Stimulated activated CD4-positive, alpha-beta T cell treated with anti-CD3 and anti-CD28 coated beads, Interleukin-4, amount 100 ng/mL, for 48 hours (primary cell): ENCODE measurements at regions not wholly inside any gene's neighbourhood (a gene's known extent, or its start where the extent isn't known, plus 50 kb on each side); places are given as distances from the start of the nearest gene placed in this dataset.
"Not testable (repeated sequence)": the region's sequence is repeated elsewhere in the genome, so short reads cannot be mapped to it uniquely, and the experiment has no call there.

Experiments used
- DNase-seq, 2 donors: peaks; one replicate each; pipeline ENCODE4 v3.0.0-alpha.2; 2020; ENCODE audit warnings: low read depth in 2 of 2

- DNase-seq, result not testable (repeated sequence)
Measured at GRCh38 chr21:10366210-10366609, 155.2 kb upstream of the TPTE start.

GRCh38 chr21:10367586-10367985, 153.8 kb upstream of the TPTE start:
- not testable (repeated sequence) for DNase-seq

GRCh38 chr21:10368323-10368798, 153.0 kb upstream of the TPTE start:
- DNase-seq, result not testable (repeated sequence)

GRCh38 chr21:10369289-10369688, 152.1 kb upstream of the TPTE start:
- not testable (repeated sequence) for DNase-seq

DNA sequence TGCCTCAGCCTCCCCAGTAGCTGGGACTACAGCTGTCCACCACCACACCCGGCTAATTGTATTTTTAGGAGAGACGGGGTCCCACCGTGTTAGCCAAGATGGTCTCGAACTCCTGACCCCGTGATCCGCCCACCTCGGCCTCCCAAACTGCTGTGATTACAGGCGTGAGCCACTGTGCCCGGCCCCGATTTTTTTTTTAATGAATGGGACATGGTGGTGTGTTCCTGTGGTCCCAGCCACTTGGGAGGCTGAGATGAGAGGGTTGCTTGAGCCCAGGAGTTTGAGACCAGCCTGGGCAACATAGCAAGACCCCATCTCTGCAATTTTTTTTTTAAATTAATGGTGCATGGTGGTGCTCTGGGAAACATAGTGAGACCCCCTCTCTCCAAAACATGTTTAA, 143.6 kb upstream of the TPTE start:
- DNase-seq, result not testable (repeated sequence)

DNA sequence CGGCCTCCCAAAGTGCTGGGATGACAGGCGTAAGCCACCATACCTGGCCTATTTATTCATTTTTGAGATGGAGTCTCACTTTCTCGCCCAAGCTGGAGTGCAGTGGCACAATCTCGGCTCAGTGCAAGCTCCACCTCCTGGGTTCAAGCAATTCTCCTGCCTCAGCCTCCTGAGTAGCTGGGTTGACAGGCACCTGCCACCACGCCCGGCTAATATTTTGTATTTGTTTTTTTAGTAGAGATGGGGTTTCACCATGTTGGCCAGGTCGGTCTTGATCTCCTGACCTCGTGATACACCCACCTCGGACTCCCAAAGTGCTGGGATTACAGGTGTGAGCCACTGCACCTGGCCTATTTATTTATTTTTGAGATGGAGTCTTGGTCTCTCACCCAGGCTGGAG, 141.6 kb upstream of the TPTE start:
- not testable (repeated sequence) for DNase-seq

DNA sequence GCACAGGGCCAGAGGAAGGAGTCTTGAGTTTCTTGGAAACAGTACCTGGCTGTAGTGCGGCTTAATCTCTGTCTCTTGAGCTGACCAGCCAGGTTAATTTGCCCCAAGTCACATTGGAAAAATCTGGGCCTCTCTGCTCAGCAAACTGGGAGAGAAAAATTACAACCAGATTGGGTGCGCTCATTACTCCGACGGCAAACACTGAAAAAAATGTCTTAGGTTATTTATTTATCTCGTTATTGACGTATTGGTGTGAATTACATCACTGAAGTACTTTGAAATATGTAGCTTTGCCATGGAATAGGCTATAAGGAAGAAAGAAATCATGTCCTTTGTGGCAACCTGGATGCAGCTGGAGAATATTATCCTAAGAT, 139.7 kb upstream of the TPTE start:
- not testable (repeated sequence) for DNase-seq

DNA sequence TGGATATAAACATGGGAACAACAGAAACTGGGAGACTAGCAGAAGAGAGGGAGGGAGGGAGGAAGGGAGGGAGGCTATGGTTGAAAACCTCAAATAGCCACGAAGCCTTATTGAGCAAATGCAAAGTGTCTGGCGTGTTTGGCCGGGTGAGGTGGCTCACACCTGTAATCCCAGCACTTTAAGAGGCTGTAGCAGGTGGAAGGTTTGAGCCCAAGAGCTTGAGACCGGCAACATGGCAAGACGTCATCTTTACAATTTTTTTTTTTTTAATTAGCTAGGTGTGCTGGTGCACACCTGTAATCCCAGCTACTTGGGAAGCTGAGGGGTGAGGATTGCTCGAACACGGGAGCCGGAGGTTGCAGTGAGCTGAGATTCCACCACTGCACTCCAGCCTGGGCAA, 139.2 kb upstream of the TPTE start:
- DNase-seq, result not testable (repeated sequence)

DNA sequence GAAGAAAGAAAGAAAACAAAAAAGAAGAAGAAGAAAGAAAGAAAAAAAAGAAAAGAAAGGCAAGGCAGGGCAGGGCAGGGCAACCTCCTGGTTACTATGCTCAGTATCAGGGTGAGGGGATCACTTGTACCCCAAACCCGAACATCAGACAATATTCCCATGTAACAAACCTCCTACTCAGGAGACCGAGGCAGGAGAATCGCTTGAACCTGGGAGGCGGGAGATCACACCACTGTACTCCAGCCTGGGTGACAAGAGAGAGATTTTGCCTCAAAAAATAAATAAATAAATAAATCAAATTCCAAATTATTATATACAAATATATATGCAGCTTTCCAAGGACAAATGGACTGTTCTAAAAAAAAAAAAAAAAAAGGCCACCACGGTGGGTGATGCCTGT, 138.8 kb upstream of the TPTE start:
- not testable (repeated sequence) for DNase-seq

GRCh38 chr21:10383571-10383970, 137.8 kb upstream of the TPTE start:
- DNase-seq, result not testable (repeated sequence)

- DNase-seq, result not testable (repeated sequence)
Measured at GRCh38 chr21:10384304-10384861, 137.0 kb upstream of the TPTE start.

GRCh38 chr21:10385202-10385601, 136.2 kb upstream of the TPTE start:
- not testable (repeated sequence) for DNase-seq

DNA sequence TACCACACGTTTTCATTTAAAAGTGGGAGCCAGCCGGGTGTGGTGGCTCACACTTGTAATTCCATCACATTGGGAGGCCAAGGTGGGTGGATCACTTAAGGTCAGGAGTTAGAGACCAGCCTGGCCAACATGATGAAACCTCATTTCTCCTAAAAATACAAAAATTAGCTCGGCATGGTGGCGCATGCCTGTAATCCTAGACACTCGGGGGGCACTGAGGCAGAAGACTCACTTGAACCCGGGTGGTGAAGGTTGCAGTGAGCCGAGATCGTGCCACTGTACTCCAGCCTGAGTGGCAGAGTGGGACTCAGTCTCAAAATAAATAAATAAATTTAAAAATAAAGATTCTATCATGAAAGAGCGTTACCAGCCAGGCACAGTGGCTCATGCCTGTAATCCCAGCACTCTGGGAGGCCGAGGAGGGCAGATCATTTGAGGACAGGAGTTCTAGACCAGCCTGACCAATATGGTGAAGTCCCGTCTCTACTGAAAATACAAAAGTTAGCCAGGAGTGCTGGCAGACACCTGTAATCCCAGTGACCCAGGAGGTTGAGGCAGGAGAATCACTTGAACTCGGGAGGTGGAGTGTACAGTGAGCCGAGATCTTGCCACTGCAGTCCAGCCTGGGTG, 135.4 kb upstream of the TPTE start:
- not testable (repeated sequence) for DNase-seq

- DNase-seq, result not testable (repeated sequence)
Measured at GRCh38 chr21:10387692-10388450, 133.5 kb upstream of the TPTE start.

- DNase-seq, result not testable (repeated sequence)
Measured at GRCh38 chr21:10388625-10389024, 132.8 kb upstream of the TPTE start.

DNA sequence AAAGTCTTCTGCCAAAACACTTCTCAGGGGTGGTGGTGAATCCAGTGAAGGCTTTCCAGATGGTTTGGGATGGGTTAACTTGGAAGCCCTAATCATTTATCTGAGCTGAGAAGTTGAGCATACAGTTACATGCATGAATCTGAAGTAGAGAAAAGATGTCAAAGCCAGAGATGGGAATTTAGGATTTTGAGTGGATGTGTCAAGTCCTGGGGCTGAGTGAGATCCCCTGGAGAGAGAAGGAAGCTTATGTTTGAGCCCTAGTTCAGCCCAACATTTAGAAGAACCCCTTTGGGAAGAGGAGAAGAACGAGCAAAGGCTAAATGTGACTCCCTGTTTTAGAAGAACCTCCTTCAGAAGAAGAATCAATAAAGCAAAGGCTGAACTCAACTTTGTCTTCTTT, 129.1 kb upstream of the TPTE start:
- DNase-seq, result not testable (repeated sequence)

DNA sequence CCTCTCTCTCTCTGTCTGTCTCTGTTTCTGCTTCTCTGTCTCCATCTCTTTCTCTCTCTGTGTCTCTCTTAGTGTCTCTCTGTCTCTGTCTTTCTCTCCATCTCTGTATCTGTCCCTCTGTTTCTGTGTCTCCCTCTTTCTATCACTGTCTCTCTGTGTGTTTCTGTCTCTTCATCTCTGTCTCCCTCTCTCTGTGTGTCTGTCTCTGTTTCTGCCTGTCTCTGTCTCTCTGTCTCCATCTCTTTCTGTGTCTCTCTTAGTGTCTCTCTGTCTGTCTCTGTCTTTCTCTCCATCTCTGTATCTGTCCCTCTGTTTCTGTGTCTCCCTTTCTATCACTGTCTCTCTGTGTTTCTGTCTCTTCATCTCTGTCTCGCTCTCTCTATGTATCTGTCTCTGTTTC, 125.4 kb upstream of the TPTE start:
- DNase-seq, result not testable (repeated sequence)

- DNase-seq, result not testable (repeated sequence)
Measured at GRCh38 chr21:10397495-10397915, 123.9 kb upstream of the TPTE start.

DNA sequence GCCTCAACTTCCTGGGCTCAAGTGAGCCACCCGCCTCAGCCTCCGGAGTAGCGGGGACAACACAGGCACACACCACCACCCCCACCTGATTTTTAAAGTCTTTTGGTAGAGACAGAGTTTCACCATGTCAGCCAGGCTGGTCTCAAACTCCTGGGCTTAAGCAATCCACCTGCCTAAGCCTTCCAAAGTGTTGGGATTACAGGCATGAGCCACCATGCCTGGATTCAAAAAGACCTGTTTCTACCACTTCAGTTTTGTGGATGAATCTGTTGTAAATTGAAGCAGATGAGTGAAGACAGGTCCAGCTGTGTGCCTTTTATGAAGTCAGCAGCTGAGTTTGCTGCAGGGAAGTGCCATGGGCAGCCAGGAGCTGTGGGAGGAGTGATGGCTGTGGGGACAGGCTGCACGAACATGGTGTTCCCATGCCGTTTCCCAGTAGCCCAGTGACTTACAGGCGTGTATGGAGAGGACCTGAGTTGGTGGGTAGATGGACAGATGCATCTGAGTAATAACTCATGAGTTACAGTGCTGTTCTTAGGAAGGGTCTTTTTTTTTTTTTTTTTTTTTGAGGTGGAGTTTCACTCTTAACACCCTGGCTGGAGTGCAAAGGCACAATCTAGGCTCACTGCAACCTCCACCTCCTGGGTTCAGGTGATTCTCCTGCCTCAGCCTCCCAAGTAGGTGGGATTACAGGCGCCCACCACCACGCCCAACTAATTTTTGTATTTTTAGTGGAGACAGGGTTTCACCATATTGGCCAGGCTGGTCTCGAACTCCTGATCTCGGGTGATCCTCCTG, 122.5 kb upstream of the TPTE start:
- DNase-seq, result not testable (repeated sequence)

DNA sequence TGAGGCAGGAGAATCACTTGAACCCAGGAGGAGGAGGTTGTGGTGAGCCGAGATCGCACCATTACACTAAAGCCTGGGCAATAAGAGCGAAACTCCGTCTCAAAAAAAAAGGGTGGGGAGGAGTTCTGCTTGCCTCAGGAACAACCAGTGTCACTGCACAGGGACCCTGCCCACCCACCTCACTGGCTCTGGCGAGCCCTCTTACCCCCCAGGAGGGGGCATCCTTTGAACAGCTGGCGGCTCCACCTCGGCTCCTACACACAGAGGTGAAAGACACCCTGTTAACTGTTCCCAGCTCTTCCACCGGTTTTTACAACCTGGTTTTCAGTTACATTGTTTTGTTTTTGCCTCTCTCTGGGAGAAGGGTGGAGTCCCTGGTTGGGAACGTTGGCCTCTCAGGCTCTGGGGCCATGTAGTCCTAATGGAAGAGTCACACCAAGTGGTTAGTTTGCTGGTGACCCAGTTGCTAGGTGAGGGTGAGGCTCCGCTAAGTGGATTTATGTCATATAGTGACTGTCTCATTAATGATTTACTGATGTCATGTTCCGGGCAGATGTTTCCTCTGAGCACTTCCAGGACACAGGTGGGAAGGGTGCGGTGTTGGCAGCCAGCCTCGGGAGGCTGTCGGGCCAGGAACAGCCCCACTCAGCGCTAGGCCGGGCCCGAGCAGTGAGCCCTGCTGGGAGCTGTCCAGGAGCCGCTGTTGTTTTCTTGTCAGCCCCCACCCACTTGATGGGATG, 120.6 kb upstream of the TPTE start:
- DNase-seq, result not testable (repeated sequence)

DNA sequence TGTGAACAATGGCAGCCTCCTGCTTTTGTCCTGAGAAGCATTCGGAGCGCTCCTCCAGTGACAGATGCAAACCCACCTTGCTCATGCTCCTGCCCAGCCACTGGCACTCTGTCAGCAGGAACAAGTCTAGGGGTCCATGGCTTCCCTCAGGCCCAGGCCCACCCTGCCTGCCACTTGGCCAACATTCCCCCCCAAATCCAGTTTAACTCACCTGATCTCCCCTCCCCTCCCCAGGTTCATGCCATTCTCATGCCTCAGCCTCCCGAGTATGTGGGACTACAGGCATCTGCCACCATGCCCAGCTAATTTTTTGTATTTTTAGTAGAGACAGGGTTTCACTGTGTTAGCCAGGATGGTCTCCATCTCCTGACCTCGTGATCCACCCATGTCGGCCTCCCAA, 118.9 kb upstream of the TPTE start:
- not testable (repeated sequence) for DNase-seq
